ENCODE measurements at regions not wholly inside any gene's neighbourhood (a gene's known extent, or its start where the extent isn't known, plus 50 kb on each side); places are given as distances from the start of the nearest gene placed in this dataset.
"Not testable (repeated sequence)": the region's sequence is repeated elsewhere in the genome, so short reads cannot be mapped to it uniquely, and the experiment has no call there.

DNA sequence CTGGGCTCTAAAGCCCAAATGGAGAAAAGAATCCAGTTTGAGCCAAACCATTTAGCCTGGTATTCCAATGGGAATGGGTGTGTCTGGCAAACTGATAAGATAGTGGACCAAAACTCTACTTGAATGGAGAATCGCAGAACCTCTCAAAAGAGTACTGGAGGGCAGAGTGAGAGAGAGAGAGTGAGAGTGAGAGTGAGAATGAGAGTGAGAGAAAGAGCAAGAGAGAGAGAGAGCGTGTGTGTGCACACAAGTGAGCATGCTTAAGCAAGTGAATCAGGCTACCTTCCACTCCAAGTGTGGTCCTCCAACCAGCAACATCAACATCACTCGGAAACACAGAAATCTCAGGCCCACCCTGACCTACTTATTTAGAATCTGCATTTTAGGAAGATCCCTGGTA is 58.8 kb downstream of the UQCRFS1 start:
- DNase-seq = no peak

DNA sequence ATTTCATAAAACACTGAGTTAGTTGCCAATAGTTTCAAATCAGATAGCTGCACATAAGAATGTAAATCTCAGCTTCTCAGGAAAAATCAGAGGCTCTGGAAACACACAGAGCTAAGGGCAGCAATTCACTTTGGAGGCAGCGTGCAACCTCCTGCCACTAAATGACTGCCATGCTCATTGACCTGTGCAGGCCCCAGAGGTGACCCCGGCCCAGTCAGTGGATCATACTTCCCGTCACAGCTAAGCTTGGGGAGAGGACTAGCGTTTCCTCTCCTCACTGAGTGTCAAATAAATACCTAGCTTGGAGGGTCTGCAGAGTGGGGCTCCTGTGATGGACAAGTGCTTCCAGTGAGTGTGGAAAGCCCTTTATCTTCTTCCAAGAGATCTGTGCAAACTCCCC is 67.2 kb downstream of the UQCRFS1 start:
- no peak for DNase-seq

DNA sequence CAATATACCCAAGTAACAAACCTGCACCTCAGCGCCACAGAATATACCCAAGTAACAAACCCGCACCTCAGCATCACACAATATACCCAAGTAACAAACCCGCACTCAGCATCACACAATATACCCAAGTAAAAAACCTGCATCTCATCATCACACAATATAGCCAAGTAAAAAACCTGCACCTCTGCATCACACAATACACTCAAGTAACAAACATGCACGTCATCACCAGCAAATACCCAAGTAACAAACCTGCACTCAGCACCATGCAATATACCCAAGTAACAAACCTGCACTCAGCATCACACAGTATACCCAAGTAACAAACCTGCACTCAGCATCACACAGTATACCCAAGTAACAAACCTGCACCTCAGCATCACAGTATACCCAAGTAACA is 69.8 kb downstream of the UQCRFS1 start:
- DNase-seq = no peak

DNA sequence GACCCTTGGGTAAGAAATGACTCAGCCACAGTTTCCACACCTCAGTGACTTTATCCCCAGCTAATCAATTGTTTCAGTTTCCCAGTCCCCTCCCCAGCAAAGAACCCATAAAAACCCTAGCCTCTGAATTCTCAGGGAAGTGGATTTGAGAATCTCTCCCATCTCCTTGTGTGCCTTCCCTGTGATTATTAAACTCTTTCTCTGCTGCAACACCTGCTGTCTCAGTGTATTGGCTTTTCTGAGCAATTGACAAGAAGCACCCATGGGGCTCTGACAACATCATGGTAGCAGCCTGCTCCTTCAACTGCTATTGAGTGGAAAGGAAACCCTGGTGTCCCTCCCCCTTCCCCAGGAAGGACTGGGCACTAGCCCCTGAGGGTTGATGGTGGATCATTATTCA is 73.7 kb downstream of the UQCRFS1 start:
- DNase-seq = no peak

DNA sequence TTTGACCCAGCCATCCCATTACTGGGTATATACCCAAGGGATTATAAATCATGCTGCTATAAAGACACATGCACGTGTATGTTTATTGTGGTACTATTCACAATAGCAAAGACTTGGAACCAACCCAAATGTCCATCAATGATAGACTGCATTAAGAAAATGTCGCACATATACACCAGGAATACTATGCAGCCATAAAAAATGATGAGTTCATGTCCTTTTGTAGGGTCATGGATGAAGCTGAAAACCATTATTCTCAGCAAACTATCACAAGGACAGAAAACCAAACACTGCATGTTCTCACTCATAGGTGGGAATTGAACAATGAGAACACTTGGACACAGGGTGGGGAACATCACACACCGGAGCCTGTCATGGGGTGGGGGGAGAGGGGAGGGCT is 74.7 kb downstream of the UQCRFS1 start:
- DNase-seq = not testable (repeated sequence)

DNA sequence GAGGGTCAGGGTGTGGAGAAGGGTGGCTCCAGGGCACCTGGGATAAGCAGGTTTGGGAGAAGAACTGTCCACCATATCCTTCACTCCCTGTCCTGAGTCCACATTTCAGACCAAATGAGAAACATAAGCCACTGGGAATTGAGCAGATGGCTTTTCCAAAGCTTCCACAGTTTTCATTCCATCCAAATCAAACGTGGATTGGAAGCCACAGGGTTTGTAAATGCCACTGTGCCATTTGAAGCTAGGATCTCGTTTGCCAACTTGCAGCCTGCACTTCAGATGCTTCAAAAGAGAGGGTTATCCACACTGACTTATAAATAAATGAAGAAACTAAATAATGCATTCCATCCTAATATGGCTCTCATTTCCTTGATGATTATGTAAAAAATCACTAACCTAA is 81.5 kb downstream of the UQCRFS1 start:
- no peak for DNase-seq

DNA sequence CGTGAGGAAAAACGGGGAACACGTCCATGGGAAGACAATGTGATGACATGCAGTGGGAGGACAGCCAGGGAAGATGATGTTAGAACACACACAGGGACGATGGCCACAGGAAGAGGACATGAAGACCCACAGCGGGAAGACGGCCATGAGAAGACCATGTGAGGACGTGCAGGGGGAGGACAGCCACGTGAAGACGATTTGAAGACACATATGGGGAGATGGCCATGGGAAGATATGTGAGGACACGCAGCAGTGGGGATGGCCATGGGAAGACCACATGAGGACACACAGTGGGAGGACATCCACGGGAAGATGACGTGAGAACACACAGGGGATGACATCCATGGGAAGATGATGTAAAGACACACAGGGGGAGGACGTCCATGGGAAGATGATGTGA is 83.8 kb downstream of the UQCRFS1 start:
- DNase-seq = no peak

DNA sequence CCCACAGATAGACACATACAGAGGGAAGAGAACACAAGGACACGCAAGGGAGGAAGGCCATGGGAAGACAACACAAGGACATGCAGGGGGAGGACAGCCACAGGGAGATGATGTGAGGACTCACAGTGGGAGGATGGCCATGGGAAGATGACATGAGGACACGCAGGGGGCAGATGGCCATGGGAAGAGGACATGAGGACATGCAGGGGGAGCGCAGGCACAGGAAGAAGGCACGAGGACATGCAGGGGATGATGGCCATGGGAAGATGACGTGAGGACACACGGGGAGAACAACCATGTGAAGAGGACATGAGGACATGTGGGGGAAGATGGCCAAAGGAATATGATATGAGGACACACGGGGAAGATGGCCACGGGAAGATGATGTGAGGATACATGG is 84.7 kb downstream of the UQCRFS1 start:
- DNase-seq = no peak

DNA sequence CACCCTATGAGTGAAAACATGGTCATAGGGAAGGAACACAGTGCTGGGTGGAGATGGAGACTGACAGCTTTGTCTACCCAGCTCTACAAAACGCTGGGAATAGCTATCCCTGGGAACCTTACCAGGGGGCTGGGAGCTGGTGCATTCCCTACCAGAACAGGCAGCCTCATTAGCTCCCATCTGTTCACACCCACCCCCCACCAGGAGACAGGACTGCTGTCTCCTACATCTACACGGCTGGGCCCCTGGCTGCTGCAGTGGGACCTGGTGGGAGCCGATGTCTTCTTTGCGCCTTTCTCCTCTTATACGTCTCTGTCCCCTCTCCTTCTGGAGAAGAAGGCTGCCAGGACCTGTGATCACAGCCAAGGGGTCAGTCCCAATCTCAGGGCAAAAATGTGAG is 90.8 kb downstream of the UQCRFS1 start:
- DNase-seq = no peak

DNA sequence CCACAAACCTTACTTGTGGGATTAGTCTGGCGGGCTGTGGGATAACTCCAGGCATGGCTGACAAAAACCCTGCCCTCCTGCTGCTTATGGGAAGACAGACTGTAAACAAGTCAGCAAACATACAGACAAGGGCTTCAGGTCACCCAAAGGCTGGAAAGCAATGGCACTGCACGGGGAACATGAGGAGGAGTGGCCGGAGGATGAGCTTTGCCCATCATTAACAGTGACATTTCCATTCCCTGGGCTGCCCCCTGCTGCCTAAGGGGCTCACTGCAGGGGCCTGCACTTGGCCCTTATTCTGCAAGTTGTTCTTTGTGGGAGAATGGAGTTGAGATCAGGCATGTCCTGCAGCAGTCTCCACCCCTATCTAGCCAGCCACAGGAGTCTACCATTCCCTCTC is 91.3 kb downstream of the UQCRFS1 start:
- DNase-seq = no peak

DNA sequence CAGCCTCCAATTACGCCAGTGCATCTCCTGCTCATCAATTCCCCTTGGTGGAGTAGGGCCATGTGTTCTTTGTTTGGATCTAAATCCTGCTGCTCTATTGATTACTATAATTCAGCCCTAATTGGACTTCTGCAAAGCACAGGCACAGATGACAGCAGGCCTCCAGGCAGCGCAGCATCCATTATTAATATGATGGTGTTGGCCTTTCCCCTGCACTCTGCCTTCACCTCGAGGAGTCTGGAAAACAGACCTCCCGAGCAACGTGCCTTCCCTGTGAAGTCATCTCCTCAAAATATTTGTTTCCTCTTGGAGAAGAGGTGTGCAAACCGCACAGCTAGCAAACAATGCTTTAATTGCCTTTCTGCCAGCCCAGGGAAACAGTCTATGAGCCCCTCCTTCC is 92.5 kb downstream of the UQCRFS1 start:
- no peak for DNase-seq

DNA sequence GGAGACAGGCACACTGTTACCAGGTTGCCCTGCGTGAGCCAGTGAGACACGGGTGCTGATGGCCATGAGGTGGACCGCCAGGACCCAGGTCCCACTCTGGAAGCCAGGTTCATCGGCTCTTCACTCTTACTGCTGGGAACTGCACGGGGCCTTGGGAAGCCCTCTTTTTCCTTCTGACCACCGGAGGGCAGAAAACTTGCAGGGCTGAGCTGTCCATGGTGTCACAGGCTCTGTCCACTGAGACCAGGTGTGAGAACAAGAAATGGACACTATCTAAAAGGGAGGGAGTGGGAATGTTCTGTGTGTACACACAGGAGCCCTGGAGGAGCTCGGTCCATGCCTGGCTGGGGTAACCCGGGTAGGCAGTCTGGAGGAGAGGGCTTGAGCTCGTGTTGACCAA is 93.4 kb downstream of the UQCRFS1 start:
- DNase-seq = no peak

DNA sequence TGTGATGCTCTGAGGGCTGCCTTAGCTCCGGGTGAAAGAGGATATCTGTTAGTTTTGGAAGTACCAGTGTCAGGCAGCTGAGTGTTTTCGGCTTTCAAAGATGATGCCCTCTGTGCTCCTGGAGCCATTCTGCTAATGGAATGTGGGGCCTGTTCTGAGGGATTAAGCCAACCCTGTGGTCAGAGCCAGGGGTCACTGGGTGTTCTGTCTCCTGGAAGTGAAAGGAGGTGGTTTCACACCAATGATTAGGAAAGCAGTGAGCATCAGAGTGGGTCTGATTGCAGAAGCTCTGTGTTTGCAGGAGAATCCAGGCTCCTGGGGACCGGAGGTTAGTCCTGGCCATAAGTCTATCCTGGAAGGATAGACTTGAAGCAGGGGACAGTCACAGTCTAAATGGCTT is 94.6 kb downstream of the UQCRFS1 start:
- no peak for DNase-seq

DNA sequence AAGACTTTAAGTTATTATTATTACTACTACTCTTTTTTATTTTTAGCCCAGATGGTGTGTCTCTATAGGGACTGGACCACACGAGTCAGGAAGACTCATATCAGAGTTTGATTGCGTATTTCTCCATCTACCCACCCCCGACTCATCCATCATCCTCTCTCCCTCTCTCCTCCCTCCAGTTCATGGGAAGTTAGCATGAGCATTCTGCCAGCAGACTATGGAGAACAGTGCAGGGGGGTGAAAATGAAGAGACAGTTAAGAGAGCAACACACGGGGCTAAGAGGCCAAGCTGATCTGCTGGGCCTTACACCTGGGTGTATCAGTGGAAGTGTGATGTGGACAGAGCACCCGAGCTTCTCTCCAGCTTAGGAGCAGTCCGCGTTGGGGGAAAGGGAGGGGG is 95.0 kb downstream of the UQCRFS1 start:
- no peak for DNase-seq

DNA sequence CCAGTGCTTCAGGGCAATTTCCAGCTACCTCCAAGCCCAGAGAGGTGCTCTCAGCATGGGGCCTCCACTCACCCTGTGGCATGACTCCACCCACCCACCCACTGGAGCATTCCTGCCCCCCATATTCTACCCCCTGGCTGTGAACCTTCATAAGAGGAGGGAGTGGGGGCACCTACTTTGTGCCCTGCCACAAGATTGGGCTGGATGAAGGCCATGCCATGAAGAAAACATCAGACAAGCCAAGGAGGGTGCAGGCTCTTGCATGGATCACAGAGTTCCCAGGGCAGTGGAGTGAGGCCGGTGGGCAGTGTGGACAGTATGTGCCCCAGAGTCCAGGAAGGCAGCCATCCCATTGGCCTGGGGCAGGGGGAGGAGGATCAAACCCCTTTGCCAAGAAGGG is 97.8 kb downstream of the UQCRFS1 start:
- no peak for DNase-seq

DNA sequence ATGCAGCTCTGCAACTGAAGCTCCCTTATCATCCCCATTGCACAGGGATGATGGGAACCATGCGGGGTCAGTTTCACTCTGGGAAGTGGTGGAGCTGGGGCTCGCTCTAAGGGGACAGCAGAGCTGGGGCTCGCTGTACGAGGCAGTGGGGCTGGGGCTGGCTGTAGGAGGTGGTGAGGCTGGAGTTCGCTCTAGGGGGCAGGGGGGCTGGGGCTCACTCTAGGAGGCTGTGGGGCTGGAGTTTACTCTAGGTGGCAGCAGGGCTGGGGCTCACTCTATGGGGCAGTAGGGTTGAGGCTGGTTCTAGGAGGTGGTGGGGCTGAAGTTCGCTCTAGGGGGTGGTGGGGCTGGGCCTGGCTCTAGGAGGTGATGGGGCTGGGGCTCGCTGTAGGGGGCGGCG is 99.1 kb downstream of the UQCRFS1 start:
- DNase-seq = no peak

DNA sequence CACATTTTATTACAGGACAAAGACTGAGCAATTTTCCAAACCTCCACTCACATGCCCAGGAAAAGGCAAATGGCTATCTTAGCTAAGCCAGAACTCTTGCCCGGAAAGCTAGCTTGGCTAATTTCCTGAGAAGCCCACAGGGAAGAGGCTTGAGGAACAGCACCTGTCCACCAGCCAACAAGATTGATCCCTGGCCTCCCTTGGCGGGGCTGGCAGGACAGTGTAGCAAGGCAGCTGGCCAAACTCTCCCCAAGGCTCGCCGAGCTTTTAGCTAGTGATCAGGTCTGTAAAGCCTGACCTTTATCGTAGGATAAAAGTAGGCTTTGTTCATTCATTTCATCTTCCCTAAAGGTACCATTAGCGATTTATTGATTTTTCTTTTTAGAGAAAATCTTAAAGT is 101.4 kb downstream of the UQCRFS1 start:
- DNase-seq = no peak

DNA sequence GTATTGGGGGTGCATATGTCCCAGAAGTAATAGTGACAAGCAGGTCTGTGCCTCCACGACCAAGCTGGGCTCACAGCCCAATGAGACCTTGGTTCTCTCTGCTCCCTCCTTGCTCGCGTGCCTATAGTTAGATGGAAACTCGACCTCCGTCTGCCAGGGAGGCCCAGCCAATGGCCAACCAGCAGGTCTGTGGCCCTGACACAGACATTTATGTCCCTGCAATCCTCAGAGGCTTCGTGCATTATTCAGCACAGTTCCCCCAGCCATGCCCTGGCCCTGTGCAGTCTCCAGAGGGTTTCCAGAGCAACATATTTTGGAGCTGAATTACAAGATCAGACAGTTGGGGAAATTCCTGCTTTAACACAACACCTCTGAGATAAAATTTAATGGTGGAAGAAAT is 105.1 kb downstream of the UQCRFS1 start:
- no peak for DNase-seq

DNA sequence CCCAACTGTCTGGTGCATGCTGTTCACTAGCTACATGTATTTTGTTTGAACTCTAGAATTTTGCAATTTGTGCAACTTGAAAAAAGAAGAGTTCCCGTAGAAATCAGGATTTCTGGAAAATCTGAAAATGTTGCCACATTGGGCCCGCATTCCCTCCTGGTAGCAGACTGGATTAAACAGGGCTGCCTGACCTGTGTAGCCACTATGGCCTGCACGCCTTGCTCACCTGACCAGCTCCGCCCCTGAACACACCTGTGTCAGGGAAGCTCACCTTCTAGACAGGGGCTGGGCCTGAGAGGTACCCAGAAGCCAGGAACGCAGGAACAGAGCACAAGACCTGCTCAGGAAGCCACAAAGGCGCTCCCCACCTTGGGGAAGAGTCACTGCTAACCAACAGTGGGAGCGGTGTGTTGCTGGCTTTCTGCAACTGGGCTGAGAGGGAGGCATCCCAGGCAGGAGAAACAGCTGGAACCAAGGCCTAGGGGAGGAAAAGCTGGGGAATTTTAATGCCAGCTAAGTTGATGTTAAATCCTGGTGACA is 106.5 kb downstream of the UQCRFS1 start:
- DNase-seq = no peak

DNA sequence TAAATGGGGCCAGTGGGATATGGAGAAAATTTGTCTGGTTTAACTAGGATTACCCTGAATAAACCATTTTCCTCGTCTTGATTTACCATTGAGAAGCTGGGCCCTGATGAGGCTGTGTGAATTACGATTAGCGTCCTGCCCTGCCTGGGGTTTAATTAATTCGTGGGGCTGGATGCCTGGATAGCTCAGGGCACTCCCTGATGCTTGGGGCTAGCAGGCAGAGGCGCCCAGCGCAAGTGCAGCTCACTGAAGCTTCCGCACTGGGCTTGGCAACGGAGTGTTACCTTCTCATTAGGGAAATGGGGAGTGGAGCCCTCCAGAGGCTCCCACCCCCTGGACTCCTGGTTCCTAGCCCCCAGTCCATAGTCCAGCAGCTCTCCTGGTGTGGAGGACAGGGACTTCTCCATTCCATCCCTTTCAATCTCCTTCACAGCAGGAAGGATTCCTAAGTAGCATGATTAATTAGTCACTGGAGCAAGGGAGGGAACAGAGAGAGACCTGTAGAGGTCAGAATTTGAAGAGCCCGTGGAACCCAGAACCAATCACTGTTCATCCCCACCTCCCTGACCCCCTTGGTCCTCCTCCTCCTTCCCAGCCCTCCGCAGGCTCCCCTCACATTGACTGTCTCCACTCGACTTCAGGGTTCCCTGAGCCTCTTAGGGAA is 107.2 kb downstream of the UQCRFS1 start:
- DNase-seq = no peak

DNA sequence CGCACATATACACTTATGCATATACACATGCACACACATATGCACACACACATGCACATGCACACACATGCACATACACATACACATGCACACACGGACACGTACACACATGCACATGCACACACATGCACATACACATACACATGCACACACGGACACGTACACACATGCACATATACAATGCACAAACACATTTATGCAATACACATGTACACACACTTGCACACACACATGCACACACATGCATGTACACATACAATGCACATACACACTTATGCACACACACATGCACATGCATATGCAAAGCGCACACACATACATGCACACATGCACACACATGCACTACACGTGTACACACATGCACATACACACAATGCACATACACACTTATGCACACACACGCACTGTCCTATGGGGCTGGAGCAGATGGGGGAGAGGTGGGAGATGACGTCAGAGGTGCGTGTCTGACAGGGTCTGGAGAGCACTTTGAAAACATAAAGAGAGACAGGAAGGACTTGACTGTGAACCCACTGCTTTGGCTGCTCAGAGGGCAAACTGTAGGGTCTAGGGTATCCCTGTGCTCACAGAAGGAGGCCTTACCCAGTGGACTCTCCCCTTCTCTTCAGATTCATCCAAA is 108.2 kb downstream of the UQCRFS1 start:
- DNase-seq = no peak

DNA sequence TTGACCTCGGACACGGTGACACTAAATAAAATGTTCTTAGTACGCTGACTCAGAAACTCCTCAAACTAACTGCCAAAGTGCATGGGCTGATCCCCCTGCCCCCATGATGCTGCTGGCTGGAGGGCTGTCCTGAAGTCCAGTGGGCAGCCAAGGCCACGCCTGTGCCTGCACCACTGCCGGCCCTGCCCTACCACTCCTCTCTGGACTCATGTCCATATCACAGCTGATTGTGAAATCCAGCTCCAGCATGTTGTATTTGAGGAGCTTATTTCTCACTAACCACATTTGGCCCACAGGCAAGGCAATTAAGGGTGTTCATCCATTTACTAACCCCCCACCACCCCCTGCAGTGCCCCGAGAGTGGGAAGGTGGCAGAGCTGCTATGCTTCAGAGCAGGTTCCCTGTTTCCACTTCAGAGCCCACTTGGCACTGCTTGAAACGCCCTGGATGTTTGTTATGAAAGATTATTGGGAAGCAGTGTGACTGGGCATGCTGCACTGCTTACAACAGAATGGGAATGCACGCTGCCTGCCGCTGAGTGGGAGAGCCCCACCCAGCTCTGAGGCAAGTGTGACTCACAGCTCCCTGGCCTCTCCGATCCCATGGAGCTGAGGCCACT is 114.0 kb downstream of the UQCRFS1 start:
- no peak for DNase-seq

DNA sequence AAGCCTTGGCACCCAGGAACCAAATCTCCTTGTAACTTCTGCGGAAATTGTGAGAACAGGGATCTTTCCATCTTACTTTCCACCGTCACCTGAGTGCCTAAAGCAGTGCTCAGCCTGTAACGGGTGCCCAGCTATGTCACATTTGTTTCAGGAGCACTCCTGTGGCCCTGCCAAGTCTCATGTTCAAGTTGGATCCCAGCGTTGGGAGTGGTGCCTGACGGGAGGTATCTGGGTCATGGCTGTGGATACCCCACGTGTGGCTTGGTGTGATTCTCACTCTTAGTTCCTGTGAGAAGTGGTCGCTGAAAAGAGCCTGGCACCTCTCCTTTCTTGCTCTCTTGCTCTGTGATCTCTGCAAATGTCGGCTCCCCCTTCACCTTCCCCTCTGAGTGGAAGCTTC is 114.9 kb downstream of the UQCRFS1 start:
- no peak for DNase-seq

DNA sequence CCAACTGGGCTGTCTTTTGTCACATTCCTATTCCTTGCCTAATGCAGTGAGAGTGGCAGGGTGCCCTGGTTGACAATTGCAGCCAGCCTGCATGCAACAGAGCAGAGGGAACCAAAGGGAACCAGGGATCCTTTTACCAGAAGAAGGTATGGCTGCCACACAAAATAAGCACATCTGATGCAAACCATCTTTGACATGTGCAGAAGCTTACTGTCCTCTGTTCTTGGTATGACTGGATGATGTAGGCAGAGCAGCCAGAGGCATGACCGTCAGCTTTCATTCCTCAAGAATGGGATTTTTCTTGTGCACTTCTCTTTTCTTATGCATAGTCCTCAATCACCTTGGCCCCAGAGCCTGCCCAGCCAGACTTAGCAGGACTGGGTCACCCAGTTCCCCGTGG is 116.1 kb downstream of the UQCRFS1 start:
- DNase-seq = no peak

DNA sequence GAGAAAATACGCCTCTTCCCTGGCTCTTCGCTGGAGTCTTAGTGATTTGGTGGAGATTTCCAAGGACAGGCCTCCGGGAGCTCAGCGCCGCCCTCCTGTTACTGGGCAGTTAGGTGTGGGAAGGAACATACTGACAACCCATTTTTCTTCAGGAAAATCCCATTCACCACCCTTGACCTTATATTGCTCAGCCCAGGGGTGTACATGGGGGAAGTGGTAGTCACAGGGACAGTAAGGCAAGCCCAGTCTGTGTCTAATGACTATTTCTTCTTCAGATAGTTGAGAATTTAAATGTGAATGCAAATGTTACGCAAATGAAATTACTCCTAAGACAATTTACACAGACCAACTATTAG is 119.4 kb downstream of the UQCRFS1 start:
- DNase-seq = no peak
